Transverse colon (tissue), 4 donors: ENCODE measurements at regions not wholly inside any gene's neighbourhood (a gene's known extent, or its start where the extent isn't known, plus 50 kb on each side); places are given as distances from the start of the nearest gene placed in this dataset.

Experiments used
- DNase-seq: peaks from one replicate; pipeline ENCODE4 v3.0.0-alpha.2; 2019
- H3K27ac ChIP-seq, 4 donors: fragments of 200-600 bp; sonication (generic); 2 replicates each; pipeline ENCODE4 v1.5.1; 2016 to 2018; ENCODE audit warnings: inconsistent platforms in 4 of 4
- H3K27me3 ChIP-seq: fragments of 200-600 bp; sonication (generic); 2 replicates; pipeline ENCODE4 v1.5.1; 2017; ENCODE audit warnings: inconsistent platforms
- H3K36me3 ChIP-seq, 4 donors: fragments of 200-600 bp; sonication (generic); 2 replicates each; pipeline ENCODE4 v1.5.1; 2017 to 2019; ENCODE audit warnings: inconsistent platforms in 4 of 4
- H3K4me1 ChIP-seq, 4 donors: fragments of 200-600 bp; sonication (generic); 2 replicates each; pipeline ENCODE4 v1.5.1; 2017 to 2020; ENCODE audit warnings: inconsistent platforms in 4 of 4
- H3K4me3 ChIP-seq, 4 donors: fragments of 200-600 bp; sonication (generic); 1 replicate in 1 of 4; 2 replicates in 3 of 4; pipeline versions ENCODE4 v1.5.1 to v1.6.1; 2017 to 2019; ENCODE audit warnings: inconsistent platforms in 4 of 4
- H3K9me3 ChIP-seq, 2 donors: fragments of 200-600 bp; sonication (generic); 2 replicates each; pipeline ENCODE4 v1.5.1; 2017 to 2019; ENCODE audit warnings: inconsistent platforms in 2 of 2
- CTCF ChIP-seq, 5 experiments: fragments of 200-600 bp in 3 of 5; fragments of 450-650 bp in 2 of 5; sonication (generic) in 3 of 5; IDR thresholded peaks; 1 replicate in 2 of 5; 2 replicates in 3 of 5; pipeline ENCODE4 v1.5.1; 2016 to 2017; ENCODE audit warnings: antibody characterized with exemption in 5 of 5, inconsistent platforms in 3 of 5, mild to moderate bottlenecking in 2 of 5, moderate library complexity in 1 of 5
- EP300 ChIP-seq: sonication (generic); formaldehyde crosslinking; IDR thresholded peaks from one replicate; pipeline ENCODE4 v1.6.1; 2017; ENCODE audit warnings: antibody characterized with exemption, low read depth
- POLR2A ChIP-seq: fragments of 450-650 bp; IDR thresholded peaks from one replicate; pipeline ENCODE4 v1.6.1; 2016; ENCODE audit warnings: antibody characterized with exemption, mild to moderate bottlenecking, moderate library complexity
- POLR2AphosphoS5 ChIP-seq, 3 donors: sonication (generic); formaldehyde crosslinking; IDR thresholded peaks; one replicate each; pipeline ENCODE4 v1.6.1; 2016; ENCODE audit warnings: antibody characterized with exemption in 3 of 3
- WGBS, 2 donors: methylation state at CpG; one replicate each; pipeline ENCODE4 v1.1.5; 2018; ENCODE audit warnings: low coverage in 1 of 2; 5-methylcytosine and 5-hydroxymethylcytosine counted together
- in situ Hi-C, 4 donors: fragments of 200-750 bp; cut with MboI; loops; one replicate each; pipeline versions ENCODE4 v1.15.0 to v1.15.1; 2017; ENCODE audit warnings: low sequenced_read_pairs in 3 of 4, low pct_ligation_motif_present in 1 of 4, low pct_unique_long_range_greater_than_20kb in 1 of 4
- intact Hi-C: fragments of 100-400 bp; cut with DNase I; formaldehyde crosslinking; loops from one replicate; pipeline ENCODE4 v1.15.1; 2023; ENCODE audit warnings: low total_unique reads

DNA sequence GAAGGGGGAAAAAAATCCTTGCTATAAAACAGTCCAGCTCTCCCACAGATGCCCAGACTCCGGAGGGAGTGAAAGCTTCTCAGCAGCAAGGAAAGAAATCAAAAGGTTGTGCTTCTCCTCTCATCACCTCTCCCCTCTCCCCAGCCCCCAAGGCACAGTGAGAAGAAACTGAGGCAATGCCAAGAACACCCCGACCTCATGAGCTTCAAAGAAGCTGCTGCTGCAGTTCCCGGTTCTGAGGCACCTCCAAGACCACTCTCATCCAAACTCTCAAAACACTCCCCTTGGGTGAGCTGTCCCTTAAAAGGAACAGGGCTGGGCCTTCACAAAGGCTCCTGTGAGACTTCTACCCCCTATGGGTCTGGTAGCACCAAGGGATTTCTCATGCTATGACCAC lies 62.0 kb upstream of the KLF7 start:
- 65 to 78% methylated on average over 3 of the region's 3 CpGs for WGBS, 2 donors
- in situ Hi-C loops: no loop called here
- Histone ChIP-seq H3K4me1 (peaks cover 0 to 22% (median 12%) of the 10 kb centered on the region in 4 donors), H3K9me3 (no peaks in the 10 kb centered on the region), H3K27me3 (no peaks in the 10 kb centered on the region), H3K27ac (peak overlapping the region; percentile 54 to 73 (median 68)), H3K36me3 (no peaks in the 10 kb centered on the region), H3K4me3 (no peak overlapping the region)
- DNase-seq: no peak
- intact Hi-C loops: loop anchor here (1.0 kb wide), 1 partner anchor 62 kb away; the partner anchor contains the start of gene KLF7
- TF ChIP-seq POLR2AphosphoS5 (IDR thresholded peaks at IDR 0.05) (no peak), EP300 (no peak), POLR2A (no peak), CTCF (IDR thresholded peaks at IDR 0.05) (no peak)

DNA sequence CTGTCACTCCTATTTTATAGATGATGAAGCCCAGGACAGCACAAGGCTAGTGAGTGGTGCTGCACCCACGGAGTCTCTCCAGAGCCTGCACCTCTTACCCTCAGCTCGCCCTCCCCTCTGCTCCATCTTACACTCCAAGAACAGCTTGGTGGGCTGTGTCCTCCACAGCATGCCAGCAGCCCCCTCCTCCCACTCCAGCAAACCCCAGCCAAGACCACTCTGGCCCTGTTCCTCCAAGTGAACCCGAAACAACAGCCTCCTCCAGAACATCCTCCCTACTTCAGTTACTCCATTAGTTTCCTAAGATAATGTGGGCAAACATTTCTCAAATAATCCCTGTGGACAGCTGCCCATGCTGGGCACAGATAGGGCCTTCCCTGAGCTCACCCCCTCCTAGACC lies 62.7 kb upstream of the KLF7 start:
- Histone ChIP-seq H3K4me3 (no peak overlapping the region), H3K27ac (peak overlapping the region; percentile 54 to 73 (median 68)), H3K4me1 (peaks cover 0 to 22% (median 12%) of the 10 kb centered on the region in 4 donors), H3K27me3 (no peaks in the 10 kb centered on the region), H3K36me3 (no peaks in the 10 kb centered on the region), H3K9me3 (no peaks in the 10 kb centered on the region)
- in situ Hi-C loops (no loop called here), intact Hi-C loops (no loop called here)
- no peak for DNase-seq
- 79 to 82% methylated on average over 2 to 3 of the region's 3 CpGs for WGBS, 2 donors
- TF ChIP-seq POLR2AphosphoS5 (IDR thresholded peaks at IDR 0.05) (no peak), EP300 (no peak), POLR2A (no peak), CTCF (IDR thresholded peaks at IDR 0.05) (no peak)

DNA sequence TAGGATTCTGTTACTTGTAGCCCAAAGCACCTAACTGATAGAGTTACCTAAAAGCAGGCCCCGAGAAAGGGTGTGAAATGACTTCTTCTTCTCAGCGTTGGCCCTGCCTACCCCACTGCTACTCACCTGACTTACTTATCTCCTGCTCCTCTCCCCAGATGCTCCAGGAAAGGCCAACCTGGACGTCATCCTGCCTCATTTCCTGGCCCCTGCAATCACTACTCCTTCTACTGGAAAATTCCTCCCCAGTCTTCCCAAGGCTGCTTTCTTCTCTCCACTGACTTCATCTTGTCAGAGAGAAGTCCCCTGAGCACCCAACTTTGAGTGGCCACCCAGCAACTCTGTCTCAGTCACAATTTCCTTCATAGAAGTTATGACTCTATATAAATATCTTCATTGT lies 63.4 kb upstream of the KLF7 start:
- no peaks in the 10 kb centered on the region for H3K9me3 ChIP-seq
- 60 to 71% methylated on average over 3 of the region's 3 CpGs for WGBS, 2 donors
- no peak overlapping the region for H3K4me3 ChIP-seq
- in situ Hi-C loops (no loop called here), intact Hi-C loops (no loop called here)
- H3K27me3 ChIP-seq: no peaks in the 10 kb centered on the region
- no peaks in the 10 kb centered on the region for H3K36me3 ChIP-seq
- no peak for TF ChIP-seq CTCF (IDR thresholded peaks at IDR 0.05)
- no peak for TF ChIP-seq POLR2AphosphoS5 (IDR thresholded peaks at IDR 0.05)
- no peak for TF ChIP-seq POLR2A
- no peak for TF ChIP-seq EP300
- no peak overlapping the region for H3K27ac ChIP-seq
- no peak for DNase-seq
- peaks cover 0 to 22% (median 12%) of the 10 kb centered on the region in 4 donors for H3K4me1 ChIP-seq

GRCh38 chr2:207230261-207231105 lies 64.7 kb upstream of the KLF7 start:
- no peaks in the 10 kb centered on the region for H3K36me3 ChIP-seq
- WGBS, 2 donors: 25 to 79% methylated on average over 1 to 6 of the region's 6 CpGs
- H3K4me1 ChIP-seq: peaks cover 0 to 22% (median 12%) of the 10 kb centered on the region in 4 donors
- intact Hi-C loops (no loop called here), in situ Hi-C loops (no loop called here)
- DNase-seq: no peak
- no peak overlapping the region for H3K27ac ChIP-seq
- H3K9me3 ChIP-seq: no peaks in the 10 kb centered on the region
- no peak overlapping the region for H3K4me3 ChIP-seq
- H3K27me3 ChIP-seq: no peaks in the 10 kb centered on the region
- TF ChIP-seq CTCF (IDR thresholded peaks at IDR 0.05) (peak; percentile 14 to 52 (median 41)), EP300 (no peak)
